Stimulated activated CD8-positive, alpha-beta memory T cell treated with anti-CD3 and anti-CD28 coated beads, Interleukin-12 subunit alpha, Interleukin-12 subunit beta, amount 100 ng/mL, for 1 hour (primary cell): ENCODE measurements at regions not wholly inside any gene's neighbourhood (a gene's known extent, or its start where the extent isn't known, plus 50 kb on each side); places are given as distances from the start of the nearest gene placed in this dataset.

ENCODE experiments used
- DNase-seq: peaks from one replicate; pipeline ENCODE4 v3.0.0-alpha.2; 2020; ENCODE audit warnings: low read depth

- DNase-seq, result no peak
Measured at GRCh38 chr16:87233928-87234327, 83.3 kb downstream of the C16orf95 start.

- DNase-seq, result no peak
Measured at GRCh38 chr16:87234601-87235000, 82.6 kb downstream of the C16orf95 start.

- no peak for DNase-seq
Measured at GRCh38 chr16:87235810-87236515, 81.2 kb downstream of the C16orf95 start.

- DNase-seq, result no peak
Measured at GRCh38 chr16:87236516-87237115, 80.6 kb downstream of the C16orf95 start.

GRCh38 chr16:87238361-87238715 lies 78.9 kb downstream of the C16orf95 start:
- DNase-seq, result no peak

- DNase-seq, result no peak
Measured at GRCh38 chr16:87239545-87239944, 77.6 kb downstream of the C16orf95 start.

- no peak for DNase-seq
Measured at GRCh38 chr16:87240211-87241136, 76.7 kb downstream of the C16orf95 start.

GRCh38 chr16:87241137-87241771 lies 75.9 kb downstream of the C16orf95 start:
- no peak for DNase-seq

- DNase-seq, result no peak
Measured at GRCh38 chr16:87243478-87243877, 73.7 kb downstream of the C16orf95 start.

GRCh38 chr16:87244636-87245197 lies 72.5 kb downstream of the C16orf95 start:
- DNase-seq, result no peak

GRCh38 chr16:87245511-87245910 lies 71.7 kb downstream of the C16orf95 start:
- no peak for DNase-seq

- no peak for DNase-seq
Measured at GRCh38 chr16:87246269-87247065, 70.7 kb downstream of the C16orf95 start.

- no peak for DNase-seq
Measured at GRCh38 chr16:87248714-87249113, 68.5 kb downstream of the C16orf95 start.

GRCh38 chr16:87249425-87249824 lies 67.8 kb downstream of the C16orf95 start:
- DNase-seq, result no peak

GRCh38 chr16:87250431-87250960 lies 66.7 kb downstream of the C16orf95 start:
- DNase-seq, result no peak

- DNase-seq, result no peak
Measured at GRCh38 chr16:87252269-87252970, 64.8 kb downstream of the C16orf95 start.
